ENCODE measurements at regions not wholly inside any gene's neighbourhood (a gene's known extent, or its start where the extent isn't known, plus 50 kb on each side); places are given as distances from the start of the nearest gene placed in this dataset.

DNA sequence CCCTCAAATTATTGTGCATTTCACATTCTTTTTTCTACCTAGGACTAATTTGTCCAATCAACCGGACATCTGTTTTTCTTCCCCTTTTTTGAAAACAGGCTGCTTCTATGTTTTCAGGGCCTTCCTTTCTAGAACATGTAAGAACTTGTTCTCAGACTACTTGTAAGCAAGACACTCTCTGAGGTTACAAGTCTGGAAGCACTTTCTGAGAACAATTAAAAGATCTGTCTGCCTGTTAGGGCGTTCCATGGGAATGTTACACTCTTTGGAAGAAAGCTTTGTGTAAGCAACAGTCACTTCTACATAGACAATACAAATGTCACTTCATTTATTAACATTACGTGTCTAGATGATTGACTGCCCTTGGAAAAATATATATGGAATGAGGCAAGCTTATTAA, 50.9 kb upstream of the HSPB3 start:
- TF ChIP-seq, protein P1, sequence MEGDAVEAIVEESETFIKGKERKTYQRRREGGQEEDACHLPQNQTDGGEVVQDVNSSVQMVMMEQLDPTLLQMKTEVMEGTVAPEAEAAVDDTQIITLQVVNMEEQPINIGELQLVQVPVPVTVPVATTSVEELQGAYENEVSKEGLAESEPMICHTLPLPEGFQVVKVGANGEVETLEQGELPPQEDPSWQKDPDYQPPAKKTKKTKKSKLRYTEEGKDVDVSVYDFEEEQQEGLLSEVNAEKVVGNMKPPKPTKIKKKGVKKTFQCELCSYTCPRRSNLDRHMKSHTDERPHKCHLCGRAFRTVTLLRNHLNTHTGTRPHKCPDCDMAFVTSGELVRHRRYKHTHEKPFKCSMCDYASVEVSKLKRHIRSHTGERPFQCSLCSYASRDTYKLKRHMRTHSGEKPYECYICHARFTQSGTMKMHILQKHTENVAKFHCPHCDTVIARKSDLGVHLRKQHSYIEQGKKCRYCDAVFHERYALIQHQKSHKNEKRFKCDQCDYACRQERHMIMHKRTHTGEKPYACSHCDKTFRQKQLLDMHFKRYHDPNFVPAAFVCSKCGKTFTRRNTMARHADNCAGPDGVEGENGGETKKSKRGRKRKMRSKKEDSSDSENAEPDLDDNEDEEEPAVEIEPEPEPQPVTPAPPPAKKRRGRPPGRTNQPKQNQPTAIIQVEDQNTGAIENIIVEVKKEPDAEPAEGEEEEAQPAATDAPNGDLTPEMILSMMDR (conservative IDR thresholded peaks at IDR 0.05; ENCODE audit: low read length): no peak
- TF ChIP-seq EZH2phosphoT487 (IDR thresholded peaks at IDR 0.05; ENCODE audit: borderline replicate concordance): no peak
